ENCODE measurements at regions not wholly inside any gene's neighbourhood (a gene's known extent, or its start where the extent isn't known, plus 50 kb on each side); places are given as distances from the start of the nearest gene placed in this dataset.

- DNase-seq (ENCODE audit: extremely low read depth in 1 of 4, low spot score in 3 of 4) (no peak), FAIRE-seq (no peak), ATAC-seq (no peak)
- Histone ChIP-seq H2AFZ (ENCODE audit: low read depth, low read length) (no peak overlapping the region), H3K27me3 (ENCODE audit: control insufficient read depth in 2 of 2, insufficient read depth in 2 of 2, low read length in 2 of 2) (no peaks in the 10 kb centered on the region; a peak in 1 of 5 replicates), H3K36me3 (ENCODE audit: control insufficient read depth, insufficient read depth, low read length) (no peaks in the 10 kb centered on the region), H3K9ac (ENCODE audit: insufficient read depth in 1 of 2, low read depth in 2 of 2, low read length in 2 of 2) (no peak overlapping the region), H3K4me3 (no peak overlapping the region), H4K20me1 (replicated peaks; ENCODE audit: control insufficient read depth, insufficient read depth, low read length) (no peaks in the 10 kb centered on the region), H3K79me2 (ENCODE audit: control insufficient read depth, insufficient read depth, low read length) (no peaks in the 10 kb centered on the region), H3K9me1 (ENCODE audit: control insufficient read depth, insufficient read depth, low read length) (no peaks in the 10 kb centered on the region), H3K4me1 (replicated peaks in 1 of 2; ENCODE audit: control insufficient read depth in 2 of 2, insufficient read depth in 2 of 2, low read length in 2 of 2) (no peaks in the 10 kb centered on the region; a peak in 1 of 5 replicates), H3K9me3 (replicated peaks; ENCODE audit: control insufficient read depth, insufficient read depth, low read depth, low read length) (no peaks in the 10 kb centered on the region), H3K27ac (ENCODE audit: extremely low read depth, low read depth, low read length) (no peak overlapping the region), H3K4me2 (ENCODE audit: insufficient read depth, low read length) (no peak overlapping the region)
- TF ChIP-seq RBM14 (IDR thresholded peaks at IDR 0.05; ENCODE audit: borderline replicate concordance, insufficient read depth, low read depth, low read length): no peak
- TF ChIP-seq PATZ1 (CRISPR knock-in tag; IDR thresholded peaks at IDR 0.05; ENCODE audit: borderline replicate concordance): no peak
- no peak for TF ChIP-seq ZNF431 (CRISPR knock-in tag; IDR thresholded peaks at IDR 0.05)
- no peak for TF ChIP-seq THRAP3 (IDR thresholded peaks at IDR 0.05; ENCODE audit: borderline replicate concordance)
- in situ Hi-C loops (cut with MboI) (no loop called here), intact Hi-C loops (cut with micrococcal nuclease) (no loop called here)
- 4% methylated on average over 2 of the region's 2 CpGs for WGBS (ENCODE audit: insufficient coverage, low coverage, missing lambda C conversion rate)
- ChIA-PET POLR2A (interaction anchor here (1.5 kb wide), 1 partner anchor 10 kb away, joined by 4 read pairs; no protein-coding TSS in a partner anchor), CTCF (ENCODE audit: low intra/inter-chr PET ratio) (no interaction called here)
- no TSS peak for BruUV-seq (replicated peaks)
Measured at GRCh38 chr12:45663455-45663854, 66.1 kb upstream of the ARID2 start.

Measured in K562 (cell line).